Hematopoietic multipotent progenitor cell (in vitro differentiated cells): ENCODE measurements at regions not wholly inside any gene's neighbourhood (a gene's known extent, or its start where the extent isn't known, plus 50 kb on each side); places are given as distances from the start of the nearest gene placed in this dataset.
"Not testable (repeated sequence)": the region's sequence is repeated elsewhere in the genome, so short reads cannot be mapped to it uniquely, and the experiment has no call there.

Experiments
- DNase-seq, 3 donors: peaks; one replicate each; pipeline ENCODE4 v3.0.0-alpha.2; 2011 to 2015; ENCODE audit warnings: low read depth in 2 of 3, low spot score in 2 of 3

- DNase-seq, result no peak
Observed at GRCh38 chr6:167748458-167749379, 78.0 kb upstream of the AFDN start.

DNA sequence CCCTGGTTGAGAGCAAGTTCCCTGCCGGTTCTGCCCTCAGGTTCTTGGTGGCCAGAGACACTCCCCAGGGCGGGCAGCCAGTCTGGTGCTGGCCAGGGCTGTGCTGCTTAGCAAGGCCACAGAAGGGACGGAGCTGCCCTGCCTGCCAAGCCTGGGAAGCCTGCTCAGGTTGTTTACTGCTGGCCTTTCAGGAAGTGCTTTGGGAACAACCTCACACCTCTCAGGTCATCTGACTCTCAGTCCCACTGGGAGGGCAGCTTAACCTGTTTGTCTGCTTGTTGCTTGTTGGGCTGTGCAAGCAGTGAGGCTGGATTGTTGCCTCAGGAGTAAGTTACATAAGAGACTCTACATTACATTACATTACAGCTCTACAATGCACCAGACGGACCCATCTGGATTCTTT lies 75.8 kb upstream of the AFDN start:
- no peak for DNase-seq

- no peak for DNase-seq
Observed at GRCh38 chr6:167751579-167752115, 75.1 kb upstream of the AFDN start.

DNA sequence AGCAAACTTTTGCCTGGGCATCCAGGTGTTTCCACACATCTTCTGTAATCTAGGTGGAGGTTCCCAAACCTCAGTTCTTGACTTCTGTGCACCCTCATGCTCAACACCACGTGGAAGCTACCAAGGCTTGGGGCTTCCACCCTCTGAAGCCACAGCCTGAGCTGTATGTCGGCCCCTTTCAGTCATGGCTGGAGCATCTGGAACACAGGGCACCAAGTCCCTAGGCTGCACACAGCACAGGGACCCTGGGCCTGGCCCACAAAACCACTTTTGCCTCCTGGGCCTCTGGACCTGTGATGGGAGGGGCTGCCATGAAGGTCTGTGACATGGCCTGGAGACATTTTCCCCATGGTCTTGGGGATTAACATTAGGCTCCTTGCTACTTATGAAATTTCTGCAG lies 73.4 kb upstream of the AFDN start:
- not testable (repeated sequence) for DNase-seq

GRCh38 chr6:167754691-167755090 lies 72.0 kb upstream of the AFDN start:
- no peak for DNase-seq

GRCh38 chr6:167755461-167755860 lies 71.2 kb upstream of the AFDN start:
- DNase-seq, result no peak

DNA sequence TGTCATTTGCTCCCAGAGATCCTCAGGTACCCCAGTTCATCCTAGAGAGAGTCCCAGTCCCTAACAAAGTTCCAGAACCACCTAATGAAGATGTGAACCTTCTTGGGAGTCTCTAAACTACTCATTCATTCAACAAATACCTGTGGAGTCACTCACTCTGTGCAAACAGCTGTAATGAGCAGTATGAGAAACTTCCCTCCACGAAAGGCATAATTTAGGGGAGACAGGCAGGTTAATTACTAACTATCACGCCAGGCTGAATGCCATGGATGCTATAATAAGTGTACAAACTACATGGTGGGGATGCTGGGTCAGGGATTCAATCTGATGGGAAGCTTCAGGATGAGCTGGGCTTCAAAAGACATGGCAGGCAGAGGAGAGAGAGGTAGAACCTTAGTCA lies 70.1 kb upstream of the AFDN start:
- DNase-seq, result no peak

- no peak for DNase-seq
Observed at GRCh38 chr6:167757249-167757648, 69.5 kb upstream of the AFDN start.

GRCh38 chr6:167757821-167758220 lies 68.9 kb upstream of the AFDN start:
- DNase-seq, result no peak

DNA sequence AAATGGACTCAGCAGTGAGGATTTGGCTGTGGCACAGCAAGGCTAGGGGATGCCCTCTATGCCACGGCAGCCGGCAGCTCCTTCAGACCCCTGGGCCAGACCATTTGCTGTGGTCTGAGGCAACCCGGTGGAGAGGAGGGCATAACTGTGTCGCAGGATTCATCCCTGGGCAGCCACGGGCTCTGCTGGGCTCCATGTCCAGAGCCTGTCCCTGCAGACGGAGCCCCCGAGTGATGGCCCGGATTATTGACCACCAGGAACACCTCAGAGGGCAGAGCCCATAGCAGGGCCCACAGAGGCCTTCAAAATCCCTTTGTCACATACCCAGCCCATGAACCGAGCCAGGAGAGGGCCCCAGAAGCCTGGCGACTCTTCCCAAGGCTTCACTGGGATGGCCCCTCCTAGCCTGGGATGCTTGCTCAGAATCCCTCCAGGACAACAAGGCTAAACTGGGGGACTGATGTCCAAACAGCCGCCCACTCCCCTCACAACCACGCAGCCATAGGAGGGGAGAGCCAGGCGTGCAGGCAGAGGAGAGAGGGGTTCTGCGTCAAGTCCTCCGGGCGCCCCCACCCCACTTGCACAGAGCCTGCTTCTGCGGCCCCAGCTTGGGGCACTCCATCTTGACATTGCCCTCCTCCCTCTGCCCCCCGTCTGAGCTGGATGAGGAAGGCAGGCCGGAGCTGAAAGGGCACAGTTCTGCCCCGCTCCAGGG lies 68.2 kb upstream of the AFDN start:
- no peak for DNase-seq

DNA sequence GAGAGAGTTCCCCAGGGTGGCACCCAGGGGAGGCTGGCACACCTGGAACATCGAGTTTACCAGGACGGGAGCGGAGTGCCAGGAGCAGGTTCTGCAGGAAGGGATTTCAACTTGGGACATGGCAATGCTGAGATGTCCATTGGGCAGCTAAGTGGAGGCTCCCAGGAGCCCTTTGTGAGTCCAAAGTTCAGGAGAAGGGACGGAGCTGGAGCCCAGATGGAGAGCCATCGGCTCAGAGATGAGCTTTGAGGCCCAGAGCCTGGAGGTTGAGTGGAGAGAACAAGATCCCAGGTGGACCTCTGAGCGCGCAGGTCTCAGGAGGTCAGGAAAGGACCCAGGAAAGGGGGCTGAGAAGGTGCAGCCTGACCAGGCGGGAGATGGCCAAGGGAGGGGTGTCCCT lies 67.5 kb upstream of the AFDN start:
- DNase-seq, result no peak

GRCh38 chr6:167759912-167760311 lies 66.8 kb upstream of the AFDN start:
- DNase-seq, result no peak

DNA sequence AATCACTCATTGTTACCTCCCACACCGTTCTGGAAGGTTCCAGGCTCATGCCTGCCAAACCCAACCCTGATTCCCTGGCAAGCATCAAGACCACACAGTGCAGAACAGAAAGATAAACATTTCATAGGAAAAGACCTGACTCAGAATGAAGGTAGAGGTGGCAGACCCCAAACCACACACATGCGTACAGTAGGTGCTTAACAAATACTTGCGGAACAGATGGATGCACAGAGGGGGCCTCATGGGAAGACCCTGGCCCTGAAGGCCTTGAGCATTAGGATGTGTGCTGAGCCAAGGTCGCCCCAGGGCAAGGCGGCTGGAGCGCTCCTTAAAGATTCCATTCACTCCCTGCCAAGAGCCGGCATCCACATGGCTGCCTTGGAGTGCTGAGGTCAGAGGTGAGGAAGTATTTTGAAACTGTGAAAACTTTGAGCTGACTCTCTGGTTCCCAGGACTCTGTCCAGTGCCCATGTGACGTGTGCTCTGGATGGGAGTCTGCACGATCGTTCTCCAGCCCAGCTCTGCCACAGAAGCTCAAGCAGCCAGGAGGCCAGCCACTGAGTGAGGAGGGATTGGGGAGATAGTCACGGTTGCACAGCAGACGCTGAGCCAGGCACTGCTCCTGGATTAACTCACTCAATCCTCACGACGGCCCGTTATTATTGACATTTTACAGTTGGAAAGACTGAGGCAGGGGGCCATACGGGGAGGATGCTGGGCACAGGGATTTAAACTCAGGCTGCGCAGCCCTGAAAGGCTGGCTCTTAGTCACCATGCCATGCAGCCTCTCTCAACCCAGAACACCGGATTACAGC lies 65.5 kb upstream of the AFDN start:
- DNase-seq, result no peak

GRCh38 chr6:167761794-167762258 lies 64.9 kb upstream of the AFDN start:
- no peak for DNase-seq

- no peak for DNase-seq
Observed at GRCh38 chr6:167762259-167762962, 64.3 kb upstream of the AFDN start.

- no peak for DNase-seq
Observed at GRCh38 chr6:167763056-167763944, 63.4 kb upstream of the AFDN start.

- DNase-seq, result no peak
Observed at GRCh38 chr6:167764215-167764614, 62.5 kb upstream of the AFDN start.

- DNase-seq, result no peak
Observed at GRCh38 chr6:167764713-167765479, 61.8 kb upstream of the AFDN start.
